G401 (cell line): ENCODE measurements at regions not wholly inside any gene's neighbourhood (a gene's known extent, or its start where the extent isn't known, plus 50 kb on each side); places are given as distances from the start of the nearest gene placed in this dataset.
A peak's percentile ranks its signal among the peaks of the same experiment; 100 is the strongest.
"Not testable (repeated sequence)": the region's sequence is repeated elsewhere in the genome, so short reads cannot be mapped to it uniquely, and the experiment has no call there.

Experiments
- DNase-seq: peaks from one replicate; pipeline ENCODE4 v3.0.0-alpha.2; 2015; ENCODE audit warnings: low spot score
- in situ Hi-C: cut with HindIII; loops from 2 replicates; pipeline ENCODE4 v1.10.0; 2016; ENCODE audit warnings: low sequenced_read_pairs, mixed read lengths

DNA sequence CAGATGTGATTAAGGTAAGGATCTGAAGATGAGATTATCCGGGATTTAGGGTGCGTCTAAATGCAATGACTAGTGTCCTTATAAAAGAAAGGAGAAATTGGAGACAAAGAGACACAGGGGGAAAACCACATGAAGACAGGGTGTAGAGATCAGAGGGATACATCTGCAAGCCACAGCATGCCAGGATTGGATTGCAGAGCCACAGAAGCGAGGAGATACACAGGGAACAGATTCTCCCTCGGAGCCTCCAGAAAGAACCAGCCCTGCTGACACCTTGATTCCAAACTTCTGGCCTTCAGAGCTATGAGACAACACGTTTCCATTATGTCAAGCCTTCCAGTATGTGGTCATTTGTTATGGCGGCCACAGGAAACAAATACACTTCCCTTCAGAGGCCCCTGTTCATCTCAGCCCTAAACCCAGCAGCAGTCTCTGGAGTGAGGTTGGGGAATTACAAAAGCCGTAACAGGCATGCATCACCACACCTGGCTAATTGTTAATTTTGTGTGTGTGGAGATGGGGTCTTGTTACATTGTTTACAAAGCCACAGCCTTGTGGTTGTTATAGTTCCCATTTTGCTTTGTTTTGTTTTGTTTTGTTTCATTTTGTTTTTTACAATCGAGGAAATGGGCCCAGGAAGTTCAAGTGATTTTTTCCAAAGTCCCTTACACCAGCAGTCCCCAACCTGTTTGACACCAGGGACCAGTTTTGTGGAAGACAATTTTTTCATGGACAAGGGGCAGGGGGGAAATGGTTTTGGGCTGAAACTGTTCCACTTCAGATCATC, 51.6 kb upstream of the LYRM9 start:
- DNase-seq = no peak
- in situ Hi-C loops = no loop called here

- in situ Hi-C loops = no loop called here
- DNase-seq = no peak
Observed at GRCh38 chr17:27945333-27945616, 52.1 kb upstream of the LYRM9 start.

DNA sequence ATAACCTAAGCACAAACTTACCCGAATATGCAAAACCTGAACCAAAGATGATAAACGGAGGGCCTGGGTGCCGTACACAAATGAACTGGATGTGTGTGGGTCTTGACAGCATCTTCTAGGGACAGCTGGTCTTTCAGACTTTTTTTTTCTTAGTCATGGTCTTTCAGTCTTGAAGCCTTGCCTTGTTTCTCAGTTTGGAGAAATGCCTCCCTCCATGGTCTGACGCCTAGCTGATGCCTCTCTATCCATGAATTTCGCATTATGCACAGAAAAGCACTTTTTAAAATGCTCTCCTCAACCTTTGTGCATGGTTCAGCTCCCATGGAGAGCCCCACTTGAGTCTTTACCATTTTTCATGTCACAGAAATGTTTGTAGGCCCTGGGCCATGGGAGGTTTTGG, 52.8 kb upstream of the LYRM9 start:
- DNase-seq = no peak
- in situ Hi-C loops = no loop called here

DNA sequence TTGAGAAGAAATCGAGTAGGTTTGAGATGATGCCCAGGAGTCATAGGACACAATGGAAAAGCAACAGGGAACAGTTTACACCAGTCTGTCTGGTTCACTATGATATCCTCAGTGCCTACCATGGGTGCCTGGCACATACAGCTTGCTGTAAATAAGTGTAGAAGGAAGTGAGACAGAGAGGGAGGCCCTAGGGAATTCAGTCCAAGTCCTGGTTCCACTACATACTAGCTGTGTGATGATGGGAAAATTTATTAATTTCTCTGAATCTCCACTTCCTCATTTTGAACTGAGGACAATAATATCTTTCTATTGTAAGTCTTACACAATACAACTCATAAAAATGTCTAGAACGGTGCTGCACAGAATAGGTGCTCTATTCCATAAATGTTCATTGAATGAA, 53.3 kb upstream of the LYRM9 start:
- in situ Hi-C loops = no loop called here
- DNase-seq = no peak

DNA sequence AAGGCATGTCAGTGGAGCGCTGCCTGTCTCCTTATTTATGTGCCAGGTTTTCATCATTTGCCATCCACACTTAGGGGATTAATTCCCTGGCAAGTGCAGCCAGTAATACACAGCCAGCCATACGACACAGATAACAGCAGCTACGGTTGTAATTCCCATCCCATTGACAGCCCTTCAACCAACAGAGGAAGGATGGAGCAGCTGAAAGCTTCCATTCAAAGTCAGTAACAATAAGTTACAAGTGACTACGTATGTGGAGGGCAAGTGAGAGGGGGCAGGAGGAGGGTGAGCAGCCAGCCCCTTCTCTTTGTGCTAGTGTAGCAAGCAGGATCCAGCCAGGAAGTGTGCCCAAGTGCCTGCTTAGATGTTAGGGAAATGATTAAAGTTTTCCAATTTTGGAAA, 53.8 kb upstream of the LYRM9 start:
- in situ Hi-C loops = no loop called here
- DNase-seq = no peak

GRCh38 chr17:27949304-27949703, 56.1 kb upstream of the LYRM9 start:
- in situ Hi-C loops = no loop called here
- DNase-seq = no peak

DNA sequence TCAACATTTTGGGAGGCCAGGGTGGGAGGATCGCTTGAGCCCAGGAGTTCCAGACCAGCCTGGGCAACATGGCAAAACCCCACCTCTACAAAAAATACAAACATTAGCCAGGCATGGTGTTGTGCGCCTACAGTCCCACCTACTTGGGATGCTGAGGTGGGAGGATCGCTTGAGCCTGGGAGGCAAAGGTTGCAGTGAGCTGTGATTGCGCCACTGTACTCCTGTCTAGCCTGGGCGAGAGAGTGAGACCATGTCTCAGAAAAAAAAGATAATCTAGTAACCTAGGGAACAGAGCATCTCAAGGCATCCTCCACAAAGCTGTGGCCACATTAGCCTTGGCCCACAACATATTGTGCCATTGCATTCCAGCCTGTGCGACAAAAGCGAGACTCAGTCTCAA, 57.1 kb upstream of the LYRM9 start:
- DNase-seq = not testable (repeated sequence)

DNA sequence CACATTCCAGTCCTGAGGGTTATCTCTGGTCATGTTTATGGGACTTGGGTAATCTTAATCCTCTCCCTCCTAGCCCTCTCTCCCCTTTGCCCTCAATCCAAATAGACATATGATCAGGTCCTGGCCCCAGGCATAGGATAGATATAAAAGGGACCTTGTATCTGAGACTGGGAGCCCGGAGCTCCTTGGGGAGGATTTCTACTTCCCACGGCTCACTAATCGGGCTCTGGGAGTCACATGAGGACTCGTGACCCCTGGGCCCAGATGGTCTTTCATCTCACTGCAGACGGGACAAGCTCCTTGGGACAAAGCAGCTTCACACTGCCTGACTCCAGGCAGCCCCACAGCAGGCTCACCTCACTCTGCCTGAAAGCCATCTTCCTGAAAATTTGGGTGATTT, 57.8 kb upstream of the LYRM9 start:
- in situ Hi-C loops = no loop called here
- DNase-seq = no peak

More for the DNA sequence above, 57.1 kb upstream of the LYRM9 start:
- in situ Hi-C loops = not testable (repeated sequence)

GRCh38 chr17:27951872-27952271, 58.7 kb upstream of the LYRM9 start:
- in situ Hi-C loops = no loop called here

DNA sequence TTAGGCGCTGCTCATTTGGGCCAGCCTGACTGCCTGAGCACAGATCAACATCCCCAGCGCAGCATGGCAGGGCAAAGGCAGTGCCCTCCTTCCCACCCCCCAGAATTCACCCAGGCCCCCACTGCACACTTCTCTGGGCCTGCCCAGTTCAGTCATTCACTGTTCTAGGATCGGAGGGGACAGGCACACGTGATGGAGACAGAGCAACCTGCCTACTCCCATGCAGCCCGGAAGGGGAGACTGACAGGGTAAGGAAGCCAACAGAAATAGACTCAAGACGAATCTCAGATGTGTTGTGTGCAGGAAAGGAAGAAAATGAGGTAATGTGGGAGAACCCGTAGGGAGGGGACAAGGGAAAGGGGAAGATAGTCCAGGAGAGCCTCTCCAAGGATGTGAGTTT, 59.2 kb upstream of the LYRM9 start:
- in situ Hi-C loops = no loop called here
- DNase-seq = no peak

More at GRCh38 chr17:27951872-27952271, 58.7 kb upstream of the LYRM9 start:
- no peak for DNase-seq

DNA sequence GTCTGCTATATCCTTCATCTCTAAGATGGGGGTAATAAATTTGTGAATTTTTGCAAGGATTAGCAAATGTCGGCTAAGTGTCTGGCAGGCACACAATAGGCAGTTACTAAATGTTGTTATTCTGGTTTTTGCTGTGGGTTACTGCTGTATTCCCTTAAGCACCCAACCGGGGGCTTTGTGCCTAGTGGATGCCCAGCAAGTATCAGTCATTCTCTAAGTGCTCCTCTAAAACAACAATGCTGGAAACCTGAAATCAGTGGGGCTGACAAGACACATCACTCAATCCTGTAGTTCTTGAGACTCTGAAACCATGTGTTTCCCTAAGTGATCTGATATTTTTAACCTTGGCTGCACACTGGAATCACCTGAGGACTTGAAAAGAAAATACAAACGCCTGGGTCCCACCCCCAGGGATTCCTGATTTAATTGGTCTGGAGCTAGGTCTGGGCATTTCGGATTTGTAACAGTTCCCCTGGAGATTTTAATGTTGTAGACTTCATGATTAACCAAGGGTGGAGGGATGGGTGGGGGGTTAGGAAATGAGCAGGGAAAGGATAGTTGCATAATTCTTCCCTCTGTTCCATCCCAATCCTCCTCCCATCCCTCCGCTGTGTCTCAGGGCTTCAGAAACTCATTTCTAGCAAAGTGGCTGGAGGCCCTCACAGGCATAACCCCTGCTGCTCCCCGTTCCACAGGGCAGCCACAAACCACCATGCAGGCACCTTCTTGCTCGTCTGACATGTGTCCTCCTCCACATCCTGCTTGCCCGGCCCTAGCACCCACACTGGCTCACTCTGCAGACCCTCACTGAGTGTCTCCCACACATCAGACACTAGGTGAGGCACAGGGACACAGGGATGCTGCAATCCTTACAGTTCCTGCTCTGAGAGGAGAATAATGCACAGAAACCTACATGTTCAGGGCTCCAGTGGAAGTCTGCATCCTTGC, 61.7 kb upstream of the LYRM9 start:
- in situ Hi-C loops = no loop called here
- DNase-seq = no peak

GRCh38 chr17:27956601-27957445, 63.7 kb upstream of the LYRM9 start:
- in situ Hi-C loops = no loop called here

GRCh38 chr17:27957446-27957793, 64.3 kb upstream of the LYRM9 start:
- in situ Hi-C loops = not testable (repeated sequence)

More at GRCh38 chr17:27956601-27957445, 63.7 kb upstream of the LYRM9 start:
- peak; percentile 9 for DNase-seq

DNA sequence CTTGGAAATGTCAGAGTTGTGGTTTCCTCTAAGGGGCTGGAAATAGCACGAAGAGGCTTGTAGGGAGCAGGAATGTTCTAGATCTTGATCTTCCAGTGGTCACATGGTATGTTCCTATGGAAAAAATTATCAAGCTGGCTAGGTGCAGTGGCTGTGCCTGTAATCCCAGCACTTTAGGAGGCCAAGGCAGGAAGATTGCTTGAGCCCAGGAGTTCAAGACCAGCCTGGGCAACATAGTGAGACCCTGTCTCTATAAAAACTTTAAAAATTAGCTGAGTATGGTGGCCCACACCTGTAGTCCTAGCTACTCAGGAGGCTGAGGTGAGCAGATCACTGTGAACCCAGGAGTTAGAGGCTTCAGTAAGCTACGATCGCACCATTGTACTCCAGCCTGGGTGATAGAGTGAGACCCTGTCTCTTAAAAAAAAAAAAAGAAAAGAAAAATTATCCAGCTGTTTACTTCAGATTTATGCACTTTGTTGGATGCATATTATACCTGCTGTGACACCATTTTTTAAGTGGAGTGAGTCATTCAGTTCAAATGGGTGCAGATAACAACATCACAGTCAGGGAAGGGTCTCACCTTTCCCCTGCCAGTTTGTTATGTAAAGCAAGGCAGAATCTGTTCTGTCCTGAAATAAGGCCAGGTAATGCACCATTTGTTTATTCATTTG, 65.7 kb upstream of the LYRM9 start:
- in situ Hi-C loops = no loop called here
- DNase-seq = no peak

More at GRCh38 chr17:27957446-27957793, 64.3 kb upstream of the LYRM9 start:
- DNase-seq = not testable (repeated sequence)

DNA sequence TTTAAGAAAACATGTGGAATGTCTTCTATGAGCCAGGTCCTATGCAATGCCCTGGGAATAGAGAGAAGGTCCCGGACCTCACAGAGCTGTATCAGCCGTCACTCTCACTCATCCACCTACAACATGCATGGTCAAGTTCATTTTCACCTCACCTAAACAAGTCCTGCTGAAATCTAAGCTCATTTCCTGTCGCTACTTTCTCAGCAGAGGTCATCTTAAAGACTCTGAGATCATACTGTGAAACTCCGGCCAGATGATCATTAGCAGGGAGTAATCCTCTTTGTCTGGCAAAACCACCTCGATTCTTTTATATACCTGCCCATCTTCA, 66.2 kb upstream of the LYRM9 start:
- DNase-seq = no peak
- in situ Hi-C loops = no loop called here

DNA sequence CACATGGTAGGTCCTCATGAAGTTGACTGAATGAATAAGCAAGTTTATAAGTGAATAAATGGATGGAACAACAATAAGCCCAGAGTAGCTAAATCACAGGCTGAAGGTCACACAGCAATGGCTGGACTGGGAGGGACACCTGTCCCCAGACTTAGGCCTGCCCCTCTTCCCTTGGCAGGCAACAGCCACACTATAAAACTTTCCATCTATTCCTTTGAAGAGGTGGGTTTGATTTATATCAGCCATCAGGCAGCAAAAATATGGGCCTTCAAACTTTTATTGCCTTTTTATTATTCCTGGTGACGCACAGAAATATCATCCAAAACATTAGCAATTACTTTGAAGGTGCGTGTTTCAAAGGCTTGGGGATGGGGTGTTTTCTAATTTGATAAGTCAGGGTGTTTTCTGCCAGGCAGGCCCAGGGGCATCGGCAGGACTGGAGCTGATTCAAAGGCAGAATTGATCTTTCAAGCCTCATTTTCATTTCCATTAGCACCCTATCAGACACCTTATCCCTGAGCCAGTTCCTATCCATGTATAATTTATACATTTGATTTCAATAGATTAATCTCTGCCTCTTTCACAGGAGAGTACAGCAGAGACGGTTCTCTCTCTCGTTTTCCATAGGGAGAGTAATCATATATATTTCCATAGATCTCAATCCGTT, 67.2 kb upstream of the LYRM9 start:
- no peak for DNase-seq
- in situ Hi-C loops = no loop called here

DNA sequence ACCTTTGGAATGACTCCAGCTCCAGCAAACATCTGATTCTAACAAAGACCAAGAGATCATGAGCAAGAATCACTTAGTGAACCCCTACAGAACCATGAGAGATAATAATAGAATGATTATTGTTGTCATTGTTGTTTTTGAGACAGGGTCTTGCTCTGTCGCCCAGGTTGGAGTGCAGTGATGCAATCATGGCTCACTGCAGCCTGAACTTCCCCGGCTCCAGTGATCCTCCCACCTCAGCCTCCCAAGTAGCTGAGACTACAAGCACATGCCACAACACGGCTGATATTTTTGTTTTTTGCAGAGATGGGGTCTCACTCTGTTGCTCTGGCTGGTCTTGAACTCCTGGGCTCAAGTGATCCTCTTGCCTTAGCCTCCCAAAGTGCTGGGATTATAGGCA, 69.4 kb upstream of the LYRM9 start:
- in situ Hi-C loops, DNase-seq: not testable (repeated sequence)

DNA sequence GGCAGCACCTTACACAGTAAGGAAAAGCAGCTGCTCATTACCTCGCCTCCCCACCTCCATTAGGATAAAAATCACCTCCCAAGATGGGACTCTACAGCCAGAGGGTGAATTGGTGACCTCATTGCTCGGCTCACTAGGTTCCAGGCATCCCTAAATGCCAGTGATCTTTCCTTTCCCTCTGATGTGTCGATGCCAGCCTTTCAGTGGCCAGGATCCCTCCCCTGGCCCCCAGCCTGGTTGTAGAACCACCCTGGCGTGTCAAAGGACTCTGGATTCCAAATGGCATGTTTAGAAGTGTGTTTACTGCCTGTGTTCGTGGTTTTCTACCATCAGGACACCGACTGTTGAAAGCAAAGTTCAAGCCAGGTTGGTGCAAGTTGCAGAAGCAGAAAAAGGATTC, 72.1 kb upstream of the LYRM9 start:
- in situ Hi-C loops = no loop called here

GRCh38 chr17:27968206-27968732, 74.2 kb upstream of the NLK start:
- no peak for DNase-seq
- in situ Hi-C loops = no loop called here

More for the DNA sequence above, 72.1 kb upstream of the LYRM9 start:
- no peak for DNase-seq
